ENCODE measurements at regions not wholly inside any gene's neighbourhood (a gene's known extent, or its start where the extent isn't known, plus 50 kb on each side); places are given as distances from the start of the nearest gene placed in this dataset.

DNA sequence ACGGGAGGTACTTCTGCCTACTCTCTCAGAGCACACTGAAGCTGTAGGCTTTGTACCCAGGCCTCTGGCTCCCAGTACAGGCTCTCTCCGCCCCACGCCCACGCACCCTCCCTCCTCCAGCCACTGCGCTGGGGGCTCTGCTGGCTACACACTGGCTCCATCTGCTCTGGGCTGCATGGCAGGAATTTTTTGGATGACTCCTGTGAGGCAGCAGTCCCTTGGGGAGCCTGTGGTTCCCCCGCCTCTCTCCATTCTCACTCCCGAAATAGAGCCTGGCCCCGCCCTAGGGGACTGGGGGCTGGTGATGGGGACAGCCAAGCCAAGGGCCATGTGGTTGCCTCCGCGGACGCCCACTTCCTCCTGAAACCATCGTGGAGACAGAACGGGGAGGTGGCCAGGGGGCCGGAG, 58.1 kb upstream of the ADRA2C start:
- no peak overlapping the region for H3K4me3 ChIP-seq (ENCODE audit: low read depth, low read length)
- DNase-seq (ENCODE audit: low read depth), result peak; percentile 7

DNA sequence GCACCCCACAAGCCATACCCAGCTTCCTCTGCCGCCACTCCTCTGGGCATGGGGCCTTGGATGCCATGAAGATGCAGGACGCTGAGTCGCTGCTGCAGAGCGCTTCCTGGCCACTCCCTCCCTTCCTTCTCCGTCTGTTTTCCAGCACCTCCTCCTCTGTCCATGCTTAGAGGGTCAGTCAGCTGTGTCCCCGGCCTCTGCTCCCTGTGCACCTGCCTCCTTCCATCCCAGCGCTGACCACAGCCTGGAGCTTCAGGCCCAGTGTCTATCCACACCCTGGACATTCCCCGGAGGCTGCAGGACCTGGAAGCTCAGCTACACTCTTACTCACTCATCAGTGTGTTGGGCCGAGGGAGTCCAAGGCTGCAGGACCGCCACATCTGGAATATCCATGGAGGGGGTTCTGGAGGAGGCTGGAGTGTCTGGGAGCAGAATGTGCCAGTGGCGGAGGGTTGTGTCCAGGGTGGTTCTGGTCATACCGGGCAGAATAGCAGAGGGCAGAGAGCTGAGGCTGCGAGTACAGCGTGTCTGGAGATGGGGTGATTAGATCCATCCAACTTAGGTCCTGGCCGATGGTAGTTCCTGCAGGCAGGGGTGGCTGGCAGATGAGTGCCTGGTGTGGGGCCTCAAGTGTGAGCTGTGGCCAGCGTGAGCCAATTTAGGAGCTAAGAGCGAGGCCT, 58.6 kb upstream of the ADRA2C start:
- H3K4me3 ChIP-seq (ENCODE audit: low read depth, low read length), result no peak overlapping the region
- TF ChIP-seq CTCF (IDR thresholded peaks at IDR 0.05; ENCODE audit: insufficient read depth, low read length), result no peak
- DNase-seq (ENCODE audit: low read depth), result no peak

More for the DNA sequence above, 58.1 kb upstream of the ADRA2C start:
- TF ChIP-seq CTCF (IDR thresholded peaks at IDR 0.05; ENCODE audit: insufficient read depth, low read length), result no peak

GRCh38 chr4:3706565-3707422, 59.4 kb upstream of the ADRA2C start:
- no peak for DNase-seq (ENCODE audit: low read depth)
- TF ChIP-seq CTCF (IDR thresholded peaks at IDR 0.05; ENCODE audit: insufficient read depth, low read length), result no peak
- no peak overlapping the region for H3K4me3 ChIP-seq (ENCODE audit: low read depth, low read length)

- no peak for DNase-seq (ENCODE audit: low read depth)
- TF ChIP-seq CTCF (IDR thresholded peaks at IDR 0.05; ENCODE audit: insufficient read depth, low read length), result no peak
- no peak overlapping the region for H3K4me3 ChIP-seq (ENCODE audit: low read depth, low read length)
Measured at GRCh38 chr4:3706111-3706511, 60.1 kb upstream of the ADRA2C start.

GRCh38 chr4:3705236-3705987, 60.8 kb upstream of the ADRA2C start:
- DNase-seq (ENCODE audit: low read depth), result no peak
- no peak overlapping the region for H3K4me3 ChIP-seq (ENCODE audit: low read depth, low read length)
- TF ChIP-seq CTCF (IDR thresholded peaks at IDR 0.05; ENCODE audit: insufficient read depth, low read length), result no peak

DNA sequence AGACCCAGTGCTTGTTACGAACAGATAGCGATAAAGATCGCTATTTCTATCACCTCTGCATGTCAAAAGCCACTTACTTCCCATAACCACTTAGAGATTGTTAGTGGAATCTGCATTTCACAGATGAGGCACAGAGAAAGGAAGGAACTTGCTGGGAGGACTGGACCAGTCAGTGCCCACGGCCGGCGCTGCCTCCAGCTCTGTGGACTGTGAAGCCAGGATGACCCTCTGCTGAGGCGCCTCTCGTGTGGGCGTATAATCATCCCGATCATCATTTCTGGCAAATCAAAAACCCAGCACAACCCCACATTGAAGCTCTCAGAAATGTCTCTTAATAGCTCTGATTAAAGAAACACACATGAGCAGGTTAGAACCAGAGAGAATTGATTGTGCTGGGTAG, 61.5 kb upstream of the ADRA2C start:
- DNase-seq (ENCODE audit: low read depth), result no peak
- TF ChIP-seq CTCF (IDR thresholded peaks at IDR 0.05; ENCODE audit: insufficient read depth, low read length), result no peak
- no peak overlapping the region for H3K4me3 ChIP-seq (ENCODE audit: low read depth, low read length)

Data from fibroblast of the aortic adventitia (primary cell).